GM21526 (cell line): ENCODE measurements at regions not wholly inside any gene's neighbourhood (a gene's known extent, or its start where the extent isn't known, plus 50 kb on each side); places are given as distances from the start of the nearest gene placed in this dataset.
"Not testable (repeated sequence)": the region's sequence is repeated elsewhere in the genome, so short reads cannot be mapped to it uniquely, and the experiment has no call there.

Experiments
- ATAC-seq: cut with Tn5 transposase; IDR thresholded peaks from one replicate; pipeline ENCODE4 v1.9.1; 2021; ENCODE audit warnings: moderate library complexity; ENCODE audit not compliant: unreplicated experiment, low FRiP score

DNA sequence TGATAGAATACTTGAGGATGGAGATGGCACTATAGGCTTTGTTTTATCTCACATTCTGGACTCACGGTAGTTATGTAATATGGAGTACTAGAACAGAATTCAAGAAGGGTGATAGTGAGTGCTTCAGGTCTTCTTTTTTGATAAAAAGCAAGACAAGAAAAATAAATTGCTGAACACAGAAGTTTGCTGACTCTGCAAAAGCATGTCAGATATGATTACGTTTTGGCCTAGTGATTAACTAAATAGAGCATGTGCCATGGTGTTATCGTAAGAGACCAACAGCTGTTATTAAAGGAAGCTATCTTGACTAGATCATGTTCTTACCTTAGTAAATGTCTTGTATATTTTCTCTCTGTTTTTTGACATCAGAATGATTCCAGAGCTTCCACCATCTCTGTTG is 436.9 kb upstream of the LCORL start:
- no peak for ATAC-seq

DNA sequence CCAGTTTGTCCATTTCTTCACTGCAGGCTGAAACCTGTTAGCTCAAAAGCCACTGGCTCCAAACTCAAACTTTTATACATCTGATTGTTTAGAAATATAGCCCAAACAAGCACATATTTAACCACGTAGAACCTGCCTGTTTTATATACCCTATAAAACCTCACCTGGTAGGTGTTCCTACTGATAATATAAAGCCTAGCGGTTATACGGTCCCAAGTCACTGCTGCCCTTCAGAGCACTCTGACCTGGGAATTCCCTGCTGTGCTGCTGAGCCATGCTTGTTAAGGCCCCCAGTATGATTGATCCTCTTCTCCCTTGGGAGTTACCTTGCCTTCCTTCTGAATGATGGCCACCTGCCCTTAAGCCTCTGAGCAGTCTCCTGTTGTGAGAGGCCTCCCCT is 432.8 kb upstream of the LCORL start:
- no peak for ATAC-seq

DNA sequence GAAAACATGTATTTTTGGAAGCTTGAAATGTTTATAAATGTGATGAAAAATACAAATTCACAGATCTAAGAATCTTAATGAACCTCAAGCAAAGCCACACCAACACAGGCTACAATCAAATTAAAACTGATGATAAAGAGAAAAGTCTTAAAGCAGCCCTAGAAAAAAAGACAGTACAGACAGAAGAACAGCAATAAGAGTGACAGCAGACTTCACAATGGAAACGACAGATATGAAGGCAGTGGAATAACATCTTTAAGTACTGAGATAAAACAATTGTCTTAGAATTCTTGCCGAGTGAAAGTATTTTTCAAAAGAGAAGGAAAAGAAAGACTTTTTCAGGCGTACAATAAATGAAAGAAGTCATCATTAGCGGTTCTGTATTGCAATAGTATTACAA is 423.6 kb upstream of the LCORL start:
- no peak for ATAC-seq

DNA sequence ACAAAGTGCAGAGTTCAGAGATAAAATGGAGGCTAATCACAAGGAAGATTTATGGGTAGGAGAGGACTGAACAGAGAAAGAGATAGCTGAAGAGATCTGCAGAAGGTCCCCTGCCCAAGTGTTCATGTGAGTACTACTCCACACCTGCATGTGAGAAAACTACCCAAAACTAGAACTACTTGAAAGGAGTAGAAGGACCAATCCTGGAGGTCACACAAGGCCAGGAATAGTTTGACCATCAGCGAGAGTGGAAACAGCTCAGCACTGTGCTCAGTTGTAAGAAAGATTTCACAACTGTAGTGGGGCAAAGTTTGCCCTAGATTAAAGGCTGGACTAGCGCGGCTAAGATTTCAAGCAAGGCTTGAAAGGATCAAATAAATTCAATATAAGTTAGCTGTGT is 422.7 kb upstream of the LCORL start:
- no peak for ATAC-seq

DNA sequence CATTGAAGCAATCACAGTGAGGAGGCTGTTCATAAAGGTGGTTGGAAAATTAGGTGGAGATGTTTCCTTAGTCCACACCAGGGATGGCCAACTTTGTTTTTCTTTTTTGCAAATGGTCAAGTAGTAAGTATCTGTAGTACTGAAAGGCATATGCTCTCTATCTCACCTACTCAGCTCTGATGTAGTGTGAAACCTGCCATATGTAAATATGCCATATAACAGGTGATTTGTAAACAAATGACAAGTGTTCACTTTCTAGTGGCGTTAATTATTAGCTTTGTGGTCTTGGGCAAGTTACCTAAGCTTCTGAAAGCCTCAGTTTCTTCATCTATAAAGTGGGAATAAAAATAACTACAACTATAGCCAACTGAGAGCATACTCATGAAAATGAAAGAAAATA is 421.4 kb upstream of the LCORL start:
- no peak for ATAC-seq

DNA sequence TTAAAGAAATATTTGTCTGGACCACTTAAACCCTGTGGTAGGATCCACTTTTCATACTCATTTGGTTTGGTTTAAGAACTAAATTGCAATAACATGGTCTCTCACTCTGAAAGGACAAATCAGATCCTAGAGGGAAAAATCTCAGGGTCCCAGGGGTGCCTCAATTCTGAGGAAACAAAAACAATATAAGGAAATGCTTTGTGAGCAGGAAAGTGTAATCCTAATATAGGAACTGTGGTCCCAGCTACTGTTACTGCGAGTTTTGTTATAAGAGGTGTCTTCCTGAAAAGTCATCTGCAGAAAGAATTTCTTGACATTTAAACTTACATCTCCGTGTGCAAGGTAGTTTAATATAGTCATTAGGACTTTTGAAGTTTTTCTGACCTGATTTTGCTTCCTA is 420.1 kb upstream of the LCORL start:
- no peak for ATAC-seq

DNA sequence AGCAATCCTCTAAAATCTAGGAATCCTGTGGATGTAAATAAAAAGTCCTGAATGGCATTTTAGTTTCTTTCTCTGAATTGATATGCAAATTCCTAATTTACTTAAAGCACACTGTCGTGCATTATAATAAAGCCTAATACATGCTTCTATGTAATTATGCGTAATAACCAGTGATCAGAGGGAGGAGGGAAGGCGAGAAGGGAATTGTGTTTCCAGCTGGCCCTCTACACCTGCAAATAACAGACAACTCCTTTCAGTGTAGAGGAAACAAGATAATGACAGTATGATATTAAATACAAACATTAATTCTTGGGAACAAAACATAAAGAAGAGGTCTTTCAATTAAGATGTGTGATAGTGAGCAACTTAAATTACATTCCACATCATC is 419.6 kb upstream of the LCORL start:
- no peak for ATAC-seq

DNA sequence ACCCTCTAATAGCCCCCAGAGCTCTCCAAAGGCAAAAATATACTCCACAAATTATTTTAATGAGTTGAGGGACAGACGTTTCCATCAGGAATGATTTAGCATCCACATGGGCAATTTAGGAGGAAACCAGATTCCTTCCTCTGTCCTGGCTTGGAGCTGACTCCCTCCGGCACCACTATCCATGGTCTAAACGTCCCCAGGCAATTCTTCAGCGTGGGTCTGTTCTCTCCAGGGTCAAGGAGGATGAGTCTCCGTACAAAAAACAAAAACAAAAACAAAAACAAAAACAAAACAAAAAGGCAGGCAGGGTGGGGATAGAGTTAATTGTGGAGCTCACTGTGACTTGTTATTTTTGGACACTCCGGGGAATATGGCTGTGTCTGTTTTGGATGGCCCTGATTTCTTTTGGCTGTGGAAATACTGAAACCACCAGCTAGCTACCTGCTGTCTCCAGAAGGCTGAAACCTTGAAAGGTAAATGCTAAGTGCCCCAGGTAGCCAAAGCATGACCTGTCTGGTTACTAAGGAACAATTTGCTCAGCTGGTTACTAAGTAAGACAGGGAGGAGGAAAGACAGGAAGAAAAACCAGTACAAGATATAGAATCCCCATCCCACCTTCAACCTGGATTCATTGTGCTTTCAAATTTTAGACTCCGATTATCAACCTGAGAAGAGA is 419.1 kb upstream of the LCORL start:
- ATAC-seq, result no peak

DNA sequence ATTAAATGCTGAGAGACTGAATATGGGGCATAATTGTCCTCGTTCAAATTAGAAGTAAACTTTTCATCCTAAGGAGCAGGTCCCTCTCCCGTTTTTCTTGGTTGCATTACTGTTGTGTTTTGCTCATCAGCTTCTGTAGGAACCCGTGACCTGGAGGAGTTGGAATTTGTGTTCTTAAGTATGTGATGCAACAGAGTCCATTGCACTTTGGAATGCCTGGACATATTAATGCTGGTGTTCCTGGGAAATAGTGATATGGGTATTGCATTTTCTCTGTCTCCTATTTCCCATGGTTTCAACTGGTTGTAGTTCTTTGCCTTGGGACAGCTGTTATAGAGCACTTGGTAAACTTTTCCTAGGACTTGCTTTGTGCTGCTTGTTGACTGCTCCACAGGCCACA is 417.8 kb upstream of the LCORL start:
- ATAC-seq, result no peak

DNA sequence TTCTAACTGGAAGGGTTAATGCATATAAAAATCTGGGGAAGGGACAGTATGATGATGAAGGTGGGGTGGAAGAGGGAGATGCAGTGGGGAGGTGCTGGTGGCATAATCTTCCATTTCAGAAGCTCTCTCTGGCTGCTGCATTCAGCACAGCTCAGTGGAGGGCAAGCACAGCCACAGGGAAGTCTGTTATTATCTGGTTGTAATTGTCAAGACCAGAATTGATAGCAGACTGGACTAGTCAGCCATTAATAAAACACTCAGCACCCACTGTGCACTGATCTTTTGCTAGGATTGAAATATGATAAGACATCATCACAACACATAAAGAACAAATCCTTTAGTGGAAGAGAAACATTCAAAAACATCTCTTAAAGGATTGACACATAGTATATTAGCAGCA is 414.2 kb upstream of the LCORL start:
- no peak for ATAC-seq

DNA sequence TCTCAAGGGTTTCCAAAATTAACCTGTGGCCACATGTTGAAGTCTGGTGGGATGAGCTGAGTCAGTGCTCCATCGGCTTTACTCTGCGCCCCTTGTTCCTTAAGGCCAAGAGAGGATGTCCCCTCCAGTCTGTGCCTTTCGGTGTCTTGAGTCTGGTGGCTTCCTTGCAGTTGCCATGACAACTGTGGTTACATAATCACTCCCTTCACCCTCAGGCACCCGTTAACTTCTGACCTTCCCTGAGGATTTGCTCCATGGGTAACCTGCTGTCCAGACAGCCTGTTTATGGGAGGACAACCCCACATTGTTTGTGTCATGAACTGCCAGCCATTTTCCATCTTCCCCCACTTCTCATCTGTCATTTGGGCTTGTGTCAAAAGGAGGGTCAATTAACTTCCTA is 401.1 kb upstream of the LCORL start:
- ATAC-seq, result no peak

DNA sequence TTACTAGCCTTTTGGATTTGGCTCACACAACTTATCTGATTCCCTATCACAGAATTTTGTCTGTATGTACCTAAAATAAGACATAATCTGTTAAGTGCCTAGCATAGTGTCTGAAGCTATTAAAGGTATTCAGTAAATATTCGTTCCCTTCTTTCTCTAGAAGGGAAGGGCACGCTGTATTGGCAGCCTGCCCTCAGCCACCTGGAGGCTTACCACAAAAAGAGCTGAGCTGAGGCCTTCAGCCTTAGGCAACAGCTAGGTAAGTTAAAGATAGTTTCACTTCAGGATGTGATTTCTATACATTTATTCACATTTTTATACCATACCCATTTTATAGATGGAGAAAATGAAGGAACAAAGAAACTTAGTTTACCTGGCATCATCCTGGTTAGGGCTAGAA is 400.0 kb upstream of the LCORL start:
- no peak for ATAC-seq

DNA sequence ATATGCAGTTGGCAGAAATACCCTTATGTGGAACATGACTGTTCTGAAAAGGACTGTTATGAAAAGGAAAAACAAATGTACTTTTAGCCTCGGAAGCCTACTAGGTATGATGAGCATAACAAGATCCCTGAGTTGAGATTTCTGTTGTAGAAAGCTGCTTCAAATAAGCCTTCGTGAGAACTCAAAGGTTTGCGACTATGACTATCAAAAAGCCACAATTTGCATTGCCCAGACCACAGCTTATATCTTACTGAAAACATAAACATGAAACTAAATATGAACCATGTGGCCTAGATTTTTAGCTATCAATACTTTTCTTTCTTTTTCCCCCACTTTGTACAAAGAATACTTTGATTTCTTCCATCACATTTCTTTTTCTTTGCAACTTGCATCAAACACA is 398.2 kb upstream of the LCORL start:
- ATAC-seq, result no peak

DNA sequence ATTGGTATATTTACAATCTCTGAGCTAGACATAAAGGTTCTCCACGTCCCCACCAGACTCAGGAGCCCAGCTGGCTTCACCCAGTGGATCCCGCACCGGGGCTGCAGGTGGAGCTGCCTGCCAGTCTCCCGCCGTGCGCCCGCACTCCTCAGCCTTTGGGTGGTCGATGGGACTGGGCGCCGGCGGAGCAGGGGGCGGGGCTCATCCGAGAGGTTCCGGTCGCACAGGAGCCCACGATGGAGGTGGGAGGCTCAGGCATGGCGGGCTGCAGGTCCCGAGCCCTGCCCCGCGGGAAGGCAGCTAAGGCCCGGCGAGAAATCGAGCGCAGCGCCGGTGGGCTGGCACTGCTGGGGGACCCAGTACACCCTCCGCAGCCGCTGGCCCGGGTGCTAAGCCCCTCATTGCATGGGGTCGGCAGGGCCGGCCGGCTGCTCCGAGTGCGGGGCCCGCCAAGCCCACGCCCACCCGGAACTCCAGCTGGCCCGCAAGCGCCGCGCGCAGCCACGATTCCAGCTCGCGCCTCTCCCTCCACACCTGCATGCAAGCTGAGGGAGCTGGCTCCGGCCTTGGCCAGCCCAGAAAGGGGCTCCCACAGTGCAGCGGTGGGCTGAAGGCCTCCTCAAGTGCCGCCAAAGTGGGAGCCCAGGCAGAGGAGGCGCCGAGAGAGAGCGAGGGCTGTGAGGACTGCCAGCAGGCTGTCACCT is 396.8 kb upstream of the LCORL start:
- not testable (repeated sequence) for ATAC-seq

DNA sequence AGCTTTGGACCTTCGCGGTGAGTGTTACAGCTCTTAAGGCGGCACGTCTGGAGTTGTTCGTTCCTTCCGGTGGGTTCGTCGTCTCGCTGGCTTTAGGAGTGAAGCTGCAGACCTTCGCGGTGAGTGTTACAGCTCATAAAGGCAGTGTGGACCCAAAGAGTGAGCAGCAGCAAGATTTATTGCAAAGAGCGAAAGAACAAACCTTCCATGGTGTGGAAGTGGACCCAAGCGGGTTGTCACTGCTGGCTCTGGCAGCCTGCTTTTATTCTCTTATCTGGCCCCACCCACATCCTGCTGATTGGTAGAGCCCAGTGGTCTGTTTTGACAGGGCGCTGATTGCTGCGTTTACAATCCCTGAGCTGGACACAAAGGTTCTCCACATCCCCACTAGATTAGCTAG is 396.1 kb upstream of the LCORL start:
- not testable (repeated sequence) for ATAC-seq

DNA sequence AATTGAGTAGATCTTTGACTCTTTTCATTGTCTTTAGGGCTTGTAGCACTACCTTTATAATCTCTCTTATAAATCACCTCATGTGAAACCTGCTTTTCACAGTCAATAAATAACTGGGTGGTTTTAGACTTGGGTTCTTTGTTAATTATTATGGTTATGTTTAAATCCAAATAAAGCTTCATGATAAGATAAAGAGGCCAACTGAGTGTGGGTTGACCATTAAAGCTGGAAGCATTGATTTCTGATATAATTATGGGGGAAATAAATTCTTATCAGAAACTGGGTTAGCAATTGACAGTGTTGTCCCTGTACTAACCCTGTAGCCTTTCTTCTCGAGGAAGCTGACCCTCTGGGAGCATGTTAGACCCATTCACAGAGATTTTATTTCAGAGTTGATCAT is 384.7 kb upstream of the LCORL start:
- no peak for ATAC-seq

DNA sequence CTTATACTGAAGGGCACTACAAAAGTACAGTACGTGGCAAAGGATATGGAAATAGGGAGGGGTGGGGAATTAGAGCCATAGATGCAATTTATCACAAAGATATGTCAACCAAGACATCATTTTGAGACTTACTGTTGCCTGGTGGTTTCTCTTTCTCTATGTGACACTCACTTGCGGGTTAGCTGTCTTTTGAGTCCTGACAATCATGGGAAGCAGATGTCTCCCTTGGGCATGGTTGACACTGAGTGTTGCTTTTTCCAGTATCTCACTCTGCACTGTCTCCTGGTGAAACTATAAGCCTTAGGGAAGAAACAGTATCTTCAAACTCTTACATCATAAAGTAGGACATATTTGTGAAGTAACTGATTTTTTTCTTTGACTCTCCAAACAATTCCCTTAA is 383.5 kb upstream of the LCORL start:
- ATAC-seq, result no peak

DNA sequence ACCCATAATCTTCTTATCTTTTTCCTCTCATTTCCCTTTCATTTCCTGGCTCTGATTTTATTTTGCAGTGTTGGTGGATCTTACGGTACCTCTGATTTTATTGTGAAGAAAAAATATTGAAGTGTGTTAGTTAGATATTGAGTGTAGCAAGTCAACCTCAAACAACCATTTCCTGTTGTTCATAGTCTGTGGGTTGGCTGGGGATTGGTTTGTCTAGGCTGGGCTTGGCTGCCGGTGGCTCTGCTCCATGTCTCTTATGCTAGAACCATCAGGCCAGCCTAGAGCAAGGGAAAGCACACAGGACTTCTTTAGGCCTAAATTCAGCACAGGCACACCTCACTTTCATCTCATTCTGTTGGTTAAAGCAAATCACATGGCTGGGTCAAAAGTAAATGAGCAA is 383.1 kb upstream of the LCORL start:
- no peak for ATAC-seq

DNA sequence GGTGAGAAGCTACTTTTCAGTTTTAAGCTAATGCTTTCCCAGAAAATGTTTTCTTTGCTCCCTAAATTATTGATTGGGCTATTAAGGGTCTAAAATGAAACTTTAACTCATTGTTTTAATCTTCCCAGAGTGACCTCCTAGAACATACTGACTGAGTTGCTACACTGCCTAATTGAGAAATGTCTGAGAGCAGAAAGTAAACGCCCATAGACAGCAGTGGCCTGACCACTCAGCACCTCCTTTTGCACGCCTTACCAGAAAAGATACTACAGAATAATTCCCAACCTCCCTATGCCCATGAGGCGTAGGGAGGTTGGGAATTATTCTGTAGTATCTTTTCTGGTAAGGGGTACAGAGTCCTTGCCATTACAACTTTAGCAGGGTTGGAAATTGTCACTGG is 381.8 kb upstream of the LCORL start:
- no peak for ATAC-seq

DNA sequence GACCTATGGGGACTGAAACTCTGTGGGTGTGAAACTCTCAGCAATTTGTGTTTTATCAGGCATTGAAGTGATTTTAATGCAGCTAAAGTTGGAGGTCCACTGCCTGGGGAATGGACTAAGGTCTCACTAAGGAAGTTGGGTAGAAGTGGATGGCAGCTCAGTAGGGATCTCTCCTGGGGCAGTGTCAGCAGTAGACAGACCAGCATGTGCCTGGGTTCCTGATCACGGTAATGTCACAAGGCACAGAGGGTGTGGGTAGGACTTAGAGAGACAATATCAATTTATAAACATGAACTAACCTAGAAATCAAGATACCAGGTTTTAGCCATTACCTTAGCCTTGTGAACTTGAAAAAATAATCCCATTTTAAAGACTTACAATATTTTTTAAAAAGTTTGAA is 380.3 kb upstream of the LCORL start:
- ATAC-seq, result no peak

DNA sequence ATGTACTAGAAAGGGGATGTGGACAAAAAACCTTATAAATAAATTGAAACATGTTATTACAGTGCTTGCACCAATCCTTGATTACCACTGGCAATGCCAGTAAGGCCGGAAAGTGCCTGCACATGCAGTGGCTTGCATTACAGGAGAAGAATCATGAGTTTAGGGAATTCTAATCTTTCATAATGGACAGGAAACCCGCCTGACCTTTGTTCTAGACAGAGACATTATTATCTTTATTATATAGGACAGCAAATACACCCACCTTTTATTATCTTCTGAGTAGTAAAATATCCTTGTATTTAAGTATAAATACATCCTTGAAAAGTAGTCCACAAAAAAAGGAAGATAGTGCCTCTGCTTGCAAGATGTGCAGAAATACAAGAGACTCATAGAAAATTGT is 379.9 kb upstream of the LCORL start:
- no peak for ATAC-seq

DNA sequence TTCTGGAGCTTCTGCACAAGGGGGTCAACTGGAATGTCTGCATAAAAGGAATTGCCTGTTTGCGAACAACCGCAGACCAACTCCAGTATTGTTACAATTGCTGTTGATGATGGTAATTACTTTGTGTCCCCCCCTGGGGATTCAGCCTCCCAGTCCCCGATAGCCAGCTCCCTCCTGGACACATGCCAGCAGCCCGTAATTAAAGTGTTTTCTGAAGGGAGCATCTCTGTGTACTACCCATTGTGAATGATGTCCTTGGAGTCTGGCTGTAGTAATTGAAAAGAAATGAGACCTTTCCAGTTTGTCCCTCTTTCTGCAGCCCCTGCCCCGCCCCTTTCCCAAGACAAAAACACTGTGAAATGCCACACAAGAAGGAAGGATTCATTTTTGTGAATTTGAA is 377.1 kb upstream of the LCORL start:
- no peak for ATAC-seq
